ENCODE measurements at regions not wholly inside any gene's neighbourhood (a gene's known extent, or its start where the extent isn't known, plus 50 kb on each side); places are given as distances from the start of the nearest gene placed in this dataset.
A peak's percentile ranks its signal among the peaks of the same experiment; 100 is the strongest.

DNA sequence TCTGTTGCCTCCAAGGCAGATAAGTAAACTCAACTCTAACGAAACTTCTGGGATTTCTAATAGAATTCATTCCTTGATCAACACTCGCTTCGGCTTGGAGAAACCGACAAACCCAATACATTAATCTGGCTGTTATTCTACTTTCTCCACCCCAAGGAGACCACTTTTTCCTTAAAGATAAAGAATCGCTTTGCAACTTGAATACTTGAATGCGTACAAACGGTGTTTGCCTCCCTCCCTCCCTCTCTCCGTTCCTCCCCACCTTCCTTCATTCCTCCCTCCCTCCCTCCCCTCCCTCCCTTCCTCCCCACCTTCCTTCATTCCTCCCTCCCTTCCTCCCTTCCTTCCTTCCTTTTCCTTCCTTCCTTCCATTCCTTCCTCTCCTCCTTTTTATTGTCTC is 432.6 kb downstream of the HAPSTR1 start:
- no peak for DNase-seq (ENCODE audit: low spot score)

DNA sequence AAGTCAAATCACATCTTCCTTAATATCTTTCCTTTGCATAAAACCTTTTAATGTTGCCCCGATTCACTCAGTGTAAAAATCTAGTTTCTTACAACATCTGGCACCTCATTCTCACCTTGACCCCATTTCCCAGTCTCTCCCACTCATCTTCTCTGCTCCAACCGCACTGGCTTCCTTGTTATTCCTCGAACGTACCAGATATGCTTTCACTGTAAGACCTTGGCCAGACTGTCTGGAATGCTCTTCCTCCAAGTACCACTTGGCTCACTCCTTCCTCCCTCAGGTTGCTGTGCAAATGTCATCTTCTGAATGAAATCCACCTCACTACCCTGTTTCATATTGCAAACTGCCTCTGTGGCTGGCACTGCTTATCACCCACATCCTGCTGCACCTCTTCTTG is 433.6 kb downstream of the HAPSTR1 start:
- no peak for DNase-seq (ENCODE audit: low spot score)

DNA sequence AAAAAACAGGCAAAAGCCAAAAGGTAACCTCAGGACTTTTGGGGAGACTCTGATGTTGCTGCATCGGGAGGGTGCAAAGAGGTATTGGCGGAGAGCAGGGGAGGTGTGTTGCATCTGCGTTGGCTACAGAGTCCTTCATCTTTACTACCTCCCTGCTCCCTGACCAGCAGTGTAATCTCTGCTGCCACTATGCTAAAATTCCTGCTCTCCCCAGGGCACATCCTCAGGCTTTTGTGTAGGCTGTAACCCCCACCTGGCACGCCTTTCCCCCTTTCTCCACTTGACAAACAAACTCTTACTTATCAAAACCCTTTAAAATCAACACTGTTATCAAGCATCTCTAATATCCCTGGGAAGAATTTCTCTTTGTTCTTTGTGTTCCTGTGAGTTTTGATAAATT is 435.3 kb downstream of the HAPSTR1 start:
- no peak for DNase-seq (ENCODE audit: low spot score)

DNA sequence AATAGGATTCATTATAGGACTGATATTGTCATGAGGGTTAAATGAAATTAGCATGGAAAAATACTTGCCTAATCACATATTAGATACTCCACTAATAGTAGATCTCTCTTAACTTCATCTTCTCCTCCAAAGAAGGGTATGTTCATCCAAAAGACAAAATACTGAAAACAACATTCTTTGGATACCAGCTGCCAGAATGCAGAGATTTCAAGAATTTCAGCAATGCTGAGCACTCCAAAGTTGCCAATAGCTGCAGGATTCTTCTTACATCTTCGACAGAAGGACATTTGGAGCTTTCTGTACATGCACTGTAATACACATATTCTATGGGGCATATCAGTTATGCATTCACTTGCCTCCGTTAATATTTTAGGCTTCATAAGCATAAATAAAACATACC is 436.5 kb downstream of the HAPSTR1 start:
- DNase-seq (ENCODE audit: low spot score): no peak

DNA sequence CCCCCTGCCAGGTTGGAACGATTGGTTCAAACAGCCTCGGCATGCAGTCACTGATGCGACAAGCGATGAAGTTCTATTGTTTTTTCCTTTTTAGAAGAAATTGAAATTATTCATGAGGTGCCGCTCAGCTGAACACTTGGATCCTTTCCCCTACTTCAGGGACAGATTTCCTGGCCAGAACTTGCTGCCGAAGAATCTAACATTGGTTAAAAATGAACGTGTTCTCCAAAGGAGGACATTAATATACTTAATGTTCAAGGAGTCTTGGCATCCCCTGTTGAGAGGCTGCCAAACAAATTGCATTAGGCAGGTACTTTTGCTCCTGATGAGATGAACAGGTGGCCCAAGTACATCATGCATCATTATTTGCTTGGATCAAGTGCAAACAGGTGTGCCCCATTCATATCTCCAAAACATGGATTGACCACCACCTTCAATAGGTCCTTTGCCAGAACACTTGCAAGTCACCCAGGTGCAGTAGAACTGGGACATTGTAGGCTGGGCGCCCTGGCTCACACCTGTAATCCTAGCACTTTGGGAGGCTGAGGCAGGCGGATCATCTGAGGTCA is 437.2 kb downstream of the HAPSTR1 start:
- DNase-seq (ENCODE audit: low spot score): no peak

DNA sequence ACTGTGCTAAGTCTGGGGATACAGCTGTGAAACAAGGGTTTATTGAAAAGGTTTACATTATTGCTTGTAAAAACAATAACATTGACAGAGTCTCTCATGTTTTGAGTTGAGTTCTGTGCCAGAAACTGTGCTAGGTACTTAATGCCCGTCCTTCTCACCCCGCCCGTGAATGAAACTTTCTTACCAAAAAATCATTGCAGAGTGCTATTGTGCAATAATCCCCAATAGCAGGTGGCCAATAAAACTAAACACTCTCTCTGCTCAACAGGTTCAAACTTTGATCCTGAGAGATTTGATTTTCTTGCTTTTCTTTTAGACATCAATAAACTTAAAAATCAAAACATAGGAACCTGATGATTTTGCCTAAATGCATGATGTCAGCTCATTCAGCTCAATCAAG is 441.6 kb downstream of the HAPSTR1 start:
- DNase-seq (ENCODE audit: low spot score): no peak

DNA sequence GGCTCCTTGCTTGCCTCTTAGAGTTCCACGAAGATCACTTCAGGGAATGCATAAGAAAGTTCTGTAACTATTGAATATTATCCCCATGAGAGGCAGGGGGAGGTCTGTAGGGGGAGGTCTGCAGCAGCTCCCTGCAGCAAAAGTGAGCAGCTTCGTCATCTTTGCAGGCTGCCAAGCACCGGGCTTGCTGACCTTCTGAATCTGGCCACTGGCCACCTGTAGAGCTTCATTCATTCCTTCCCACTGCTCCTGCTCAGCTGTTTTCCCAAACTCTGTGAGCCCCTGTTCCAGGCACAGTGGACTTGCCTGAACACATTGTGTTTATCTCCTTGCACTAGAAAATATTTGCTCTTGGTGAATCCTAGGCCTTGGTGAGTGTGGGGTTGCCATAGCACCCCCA is 443.3 kb downstream of the HAPSTR1 start:
- no peak for DNase-seq (ENCODE audit: low spot score)

DNA sequence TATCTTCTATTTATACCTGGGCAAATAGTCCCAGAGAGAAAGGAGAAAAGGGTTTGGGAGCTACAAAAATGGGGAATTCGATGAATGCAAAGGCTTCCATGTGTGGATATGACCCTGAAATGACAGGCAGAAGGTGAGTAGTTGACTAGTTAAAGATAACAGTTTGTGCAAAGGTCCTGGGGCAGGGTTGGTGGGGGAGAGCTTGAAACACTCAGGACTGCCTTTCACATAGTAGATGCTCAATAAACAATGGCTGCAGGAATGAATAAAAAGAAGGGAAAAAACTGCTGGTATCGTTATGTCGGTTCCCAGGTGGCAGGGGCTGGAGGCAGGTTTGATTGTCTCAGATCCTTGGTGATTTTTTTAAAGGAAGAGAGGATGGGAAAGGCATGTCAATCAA is 445.5 kb downstream of the HAPSTR1 start:
- no peak for DNase-seq (ENCODE audit: low spot score)

DNA sequence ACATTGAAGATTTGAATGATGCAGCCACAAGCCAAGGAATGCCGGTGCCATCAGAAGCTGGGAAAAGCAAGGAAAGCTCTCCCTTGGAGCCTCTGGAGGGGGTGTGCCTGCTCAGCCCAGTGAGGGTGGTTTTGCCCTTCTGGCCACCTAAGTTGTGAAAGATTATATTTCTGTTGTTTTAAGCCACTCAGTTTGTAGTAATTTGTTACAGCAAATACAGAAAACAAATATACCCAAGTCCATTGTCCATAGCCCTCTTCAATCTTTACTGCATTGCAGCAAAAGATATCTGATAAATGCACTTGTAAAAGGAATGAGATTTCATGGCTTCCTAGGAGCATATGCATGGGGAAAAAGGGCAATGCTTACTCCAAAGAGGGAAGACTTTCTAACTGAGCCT is 447.9 kb downstream of the HAPSTR1 start:
- DNase-seq (ENCODE audit: low spot score): no peak

DNA sequence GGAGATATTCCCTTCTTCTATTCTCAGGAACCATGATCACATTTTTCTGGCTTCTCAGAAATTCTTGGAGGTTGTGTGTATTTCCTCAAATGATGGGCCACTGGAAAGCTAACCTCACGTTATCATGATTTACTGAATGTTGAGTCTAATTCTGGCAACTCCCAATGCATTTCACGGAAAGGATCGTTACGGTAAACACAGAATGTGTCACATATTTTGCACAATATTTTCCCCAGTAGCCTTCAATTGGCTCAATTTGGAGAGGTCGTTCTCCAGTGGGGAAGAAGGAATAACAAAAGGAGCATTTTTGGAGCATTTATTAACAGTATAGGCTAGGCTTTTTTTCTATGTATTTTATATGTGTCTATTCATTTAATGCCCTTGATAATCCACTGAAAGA is 450.3 kb downstream of the HAPSTR1 start:
- DNase-seq (ENCODE audit: low spot score): no peak

DNA sequence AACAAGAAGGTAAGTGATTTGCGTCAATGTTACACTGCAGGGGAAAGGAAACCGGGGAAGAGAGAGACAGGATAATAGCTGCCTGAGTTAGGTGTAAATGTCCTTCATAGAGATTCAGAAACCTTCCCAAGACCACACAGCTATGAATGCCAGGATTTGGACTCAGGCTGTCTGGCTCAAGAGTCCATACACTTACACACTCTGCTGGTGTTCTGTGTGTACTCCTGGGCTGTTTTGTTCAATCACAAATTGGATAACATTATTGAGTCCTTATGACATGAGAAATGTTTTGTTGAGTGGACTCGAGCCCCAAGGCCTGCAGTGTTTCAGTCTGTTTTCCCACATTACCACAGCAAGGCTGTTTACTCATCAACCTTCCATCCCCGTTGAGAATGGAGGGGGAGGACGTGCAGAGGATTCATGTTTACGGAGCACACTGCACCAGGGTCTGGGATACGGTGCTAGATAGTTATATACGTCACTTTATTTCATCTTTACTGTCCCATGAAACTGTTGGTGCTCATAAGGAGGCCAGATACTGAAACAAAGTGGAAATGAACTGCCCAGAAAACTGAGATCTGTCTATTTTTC is 450.8 kb downstream of the HAPSTR1 start:
- no peak for DNase-seq (ENCODE audit: low spot score)

DNA sequence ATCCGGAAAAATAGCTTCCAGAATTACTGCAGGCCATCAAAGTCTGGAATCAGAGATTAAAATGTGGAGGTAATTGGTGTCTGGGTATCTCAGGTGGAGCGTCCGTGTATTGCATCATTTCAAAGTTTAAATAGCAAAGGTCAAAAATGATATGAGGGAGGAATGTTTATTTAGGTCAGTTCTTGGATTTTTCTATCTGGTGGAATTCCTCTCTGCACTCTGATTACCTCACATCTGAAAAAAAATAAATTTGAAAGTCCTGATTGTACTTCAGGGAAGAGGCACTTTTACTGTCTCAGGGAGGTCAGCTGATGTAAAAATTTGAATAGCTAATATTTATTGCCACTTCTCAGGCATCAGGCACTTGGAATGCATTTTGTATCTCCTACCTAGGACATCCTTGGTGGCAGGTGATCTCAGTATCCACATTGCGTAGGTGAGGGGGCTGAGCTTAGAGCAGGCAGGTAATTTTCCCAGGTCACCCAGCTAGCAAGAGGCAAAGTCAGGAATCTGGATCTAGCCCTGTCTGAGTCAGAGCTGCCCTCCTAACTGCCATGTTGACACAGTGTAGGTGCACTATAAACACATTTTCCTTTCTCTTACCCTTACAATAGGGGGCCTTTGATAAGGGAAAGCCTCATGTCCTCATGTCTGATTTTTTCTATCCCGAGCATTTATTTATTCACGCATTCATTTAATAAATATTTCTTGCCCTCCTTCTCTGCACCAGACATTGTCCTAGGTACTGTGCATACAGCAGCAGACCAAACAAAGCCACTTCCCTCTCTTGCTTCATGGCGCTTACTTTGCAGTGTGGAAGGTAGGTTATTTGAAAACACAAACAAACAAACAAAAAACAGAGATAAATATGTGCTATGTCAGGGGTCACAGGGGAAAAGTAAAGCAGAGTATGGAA is 454.3 kb downstream of the HAPSTR1 start:
- no peak for DNase-seq (ENCODE audit: low spot score)

DNA sequence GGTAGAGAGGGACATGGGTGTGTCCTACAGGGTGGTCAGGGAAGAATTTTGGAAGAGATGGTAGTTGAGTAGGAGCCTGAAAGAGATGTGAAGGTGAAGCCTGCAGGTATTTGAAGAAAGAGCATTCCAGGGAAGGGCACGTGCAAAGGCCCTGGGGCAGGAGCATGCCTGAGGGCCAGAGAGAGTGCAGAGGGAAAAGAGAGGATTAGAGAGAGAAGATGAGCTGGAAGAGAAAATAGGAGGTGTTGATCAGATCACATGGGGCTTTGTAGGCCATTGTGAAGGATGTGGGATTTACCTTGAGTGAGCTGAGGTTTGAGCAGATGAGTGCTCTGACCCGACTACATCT is 455.0 kb downstream of the HAPSTR1 start:
- DNase-seq (ENCODE audit: low spot score): no peak

DNA sequence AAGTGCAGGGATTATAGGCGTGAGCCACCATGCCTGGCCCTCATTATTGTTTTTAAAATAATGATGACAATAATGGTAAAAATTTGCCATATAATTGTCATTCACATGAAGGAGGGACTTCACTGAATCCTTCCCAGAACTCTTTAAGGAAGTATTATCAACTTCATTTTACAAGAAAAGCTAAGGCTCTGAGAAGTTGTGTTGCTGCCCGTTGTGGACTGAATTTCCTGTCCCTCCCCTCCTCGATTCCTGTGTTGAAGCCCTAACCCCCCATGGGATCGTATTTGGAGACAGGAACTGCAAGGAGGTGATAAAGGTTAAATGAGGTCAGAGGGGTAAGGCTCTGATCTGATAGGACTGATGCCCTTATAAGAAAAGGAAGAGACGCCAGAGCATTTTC is 458.0 kb downstream of the HAPSTR1 start:
- no peak for DNase-seq (ENCODE audit: low spot score)

DNA sequence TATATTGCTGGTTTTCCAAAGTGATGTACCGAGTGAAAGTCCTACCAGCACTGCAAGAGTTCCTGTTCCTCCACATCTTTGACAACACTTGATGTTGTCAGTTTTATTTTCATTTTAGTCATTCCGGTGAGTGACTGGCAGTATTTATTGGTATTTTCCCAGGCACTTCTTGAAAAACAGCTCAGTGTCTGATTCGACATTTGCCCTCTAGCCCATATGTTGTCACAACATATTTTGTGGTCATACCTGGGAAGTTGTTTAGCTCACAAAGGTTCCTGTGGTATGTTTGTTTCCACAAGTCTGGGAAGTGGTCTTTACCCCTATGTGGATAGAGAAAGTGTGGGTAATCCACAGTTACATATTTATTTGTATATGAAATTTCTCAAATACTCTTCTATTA is 463.6 kb downstream of the HAPSTR1 start:
- no peak for DNase-seq (ENCODE audit: low spot score)

DNA sequence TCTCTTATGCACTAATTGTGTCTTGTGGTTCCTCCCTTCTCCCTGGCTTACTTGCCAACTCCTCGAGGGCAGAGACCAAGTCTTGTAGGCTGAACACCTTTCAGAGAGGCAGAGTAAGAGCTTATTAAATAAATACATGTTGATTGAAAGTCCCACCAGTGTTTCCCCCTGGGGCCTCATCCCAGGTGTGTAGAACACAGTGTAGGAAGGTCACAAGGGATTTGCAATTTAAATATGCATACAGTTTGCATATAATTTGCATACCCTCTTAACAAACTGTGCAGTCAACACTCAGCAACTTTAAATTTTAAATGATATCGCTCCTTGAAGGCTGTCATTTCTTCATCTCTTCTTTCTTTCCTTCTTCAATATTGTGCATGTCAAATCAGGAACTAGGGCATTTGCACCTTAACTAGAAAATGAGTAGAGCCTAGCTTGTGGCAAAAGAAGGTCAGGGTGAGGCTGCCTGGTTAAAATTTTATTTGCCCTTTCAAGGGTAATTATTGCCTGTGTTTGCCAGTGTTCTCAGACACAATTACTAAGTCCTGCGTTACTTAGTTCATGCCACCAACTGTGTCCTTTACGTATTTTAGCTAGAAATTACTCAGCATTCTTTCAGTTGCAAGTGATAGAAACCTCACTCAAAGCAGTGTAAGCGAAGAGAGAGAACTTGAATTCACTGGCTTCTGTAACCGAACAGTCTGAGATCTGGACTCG is 465.7 kb downstream of the HAPSTR1 start:
- DNase-seq (ENCODE audit: low spot score): no peak

DNA sequence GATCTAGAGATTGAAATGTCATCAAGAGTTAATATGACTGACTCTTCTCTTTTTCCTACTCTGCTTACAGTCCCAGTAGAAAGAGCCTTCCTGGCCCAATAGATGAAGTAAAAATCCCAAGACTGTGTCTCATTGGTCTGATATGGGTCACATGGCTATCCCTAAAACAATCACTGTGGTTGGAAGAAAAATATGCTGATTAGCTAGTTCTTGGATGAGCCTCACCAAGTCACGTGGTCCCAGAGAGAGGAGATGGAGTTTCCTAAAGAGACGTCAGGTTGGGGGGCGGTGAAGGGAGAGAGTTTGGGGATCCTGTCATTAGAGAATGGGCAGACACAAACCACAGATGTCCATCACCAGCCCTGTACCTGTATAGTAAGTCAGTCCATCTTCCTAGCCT is 466.3 kb downstream of the HAPSTR1 start:
- DNase-seq (ENCODE audit: low spot score): no peak

DNA sequence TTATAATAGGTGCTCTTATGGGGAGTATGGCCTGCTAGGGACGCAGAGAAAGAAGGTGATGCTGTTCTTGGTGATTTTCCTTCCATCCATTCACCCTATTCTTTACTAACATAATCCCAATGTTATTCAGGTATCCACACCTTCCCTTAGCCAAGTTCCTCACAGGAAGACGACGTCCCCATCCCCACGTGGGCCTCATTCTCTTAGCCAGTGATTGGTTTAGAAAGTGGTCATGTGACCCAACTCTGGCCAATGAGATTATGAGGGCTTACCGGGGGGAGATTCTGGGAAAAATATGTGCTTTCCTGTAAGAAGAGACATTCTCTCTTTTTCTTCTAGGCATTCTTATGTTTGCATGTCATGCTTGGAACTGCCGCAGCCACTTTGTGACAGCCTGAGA is 474.7 kb downstream of the HAPSTR1 start:
- DNase-seq (ENCODE audit: low spot score): no peak

DNA sequence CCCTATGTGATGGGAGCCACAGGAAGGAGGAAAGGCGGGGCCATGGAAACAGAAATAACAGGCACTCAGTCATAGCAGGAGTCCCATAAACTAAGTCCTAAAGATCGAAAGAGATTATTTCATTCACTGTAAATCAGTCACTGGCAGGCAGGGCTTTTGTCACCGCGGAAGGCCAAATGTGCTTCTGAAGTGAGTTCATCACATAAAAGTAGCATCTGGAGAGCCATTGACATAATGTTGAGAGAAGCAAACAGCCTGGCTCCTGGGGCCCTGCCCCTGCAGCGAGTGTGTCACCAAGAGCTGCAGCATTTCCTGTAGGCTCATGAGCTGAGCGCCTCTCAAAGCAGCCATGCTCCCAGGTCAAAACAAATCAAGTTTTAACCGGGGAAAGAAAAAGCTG is 476.2 kb downstream of the HAPSTR1 start:
- DNase-seq (ENCODE audit: low spot score): no peak

DNA sequence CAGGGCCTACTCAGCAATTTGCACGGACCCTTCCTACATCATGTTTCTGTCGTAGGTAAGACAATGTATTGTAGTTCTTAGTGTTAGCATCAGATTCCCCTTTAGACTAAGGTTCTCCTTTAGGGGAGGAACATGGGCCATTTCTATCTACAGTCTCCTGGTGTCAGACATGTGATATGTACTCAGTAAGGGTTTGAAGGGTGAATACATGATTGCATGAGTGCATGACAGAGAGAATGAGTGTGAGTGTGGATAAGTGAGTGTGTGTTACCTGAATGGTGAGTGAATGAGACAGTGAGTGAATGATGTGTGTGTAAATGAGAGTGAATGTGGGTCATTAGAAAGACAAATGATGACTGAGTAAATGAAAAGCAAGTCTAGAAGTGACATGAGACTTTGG is 476.8 kb downstream of the HAPSTR1 start:
- DNase-seq (ENCODE audit: low spot score): no peak

DNA sequence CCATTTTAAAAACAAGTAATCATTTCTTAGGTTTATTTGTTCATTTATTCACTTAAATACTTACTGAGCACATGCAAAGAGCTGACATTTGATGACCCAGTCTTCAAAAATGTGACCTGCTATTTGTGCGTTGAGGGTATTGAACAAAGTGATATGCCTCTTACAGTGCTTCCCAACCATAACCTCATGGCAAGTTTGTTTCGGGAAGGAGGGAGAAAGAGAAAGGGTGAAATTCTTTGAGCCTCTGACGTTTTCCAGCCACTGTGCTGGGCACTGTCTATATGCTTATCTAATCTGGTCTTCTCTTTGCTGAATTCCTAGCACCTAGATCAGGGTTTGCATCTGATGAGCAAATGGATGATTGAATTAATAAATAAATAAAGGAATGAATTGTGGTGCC is 479.1 kb downstream of the HAPSTR1 start:
- no peak for DNase-seq (ENCODE audit: low spot score)

DNA sequence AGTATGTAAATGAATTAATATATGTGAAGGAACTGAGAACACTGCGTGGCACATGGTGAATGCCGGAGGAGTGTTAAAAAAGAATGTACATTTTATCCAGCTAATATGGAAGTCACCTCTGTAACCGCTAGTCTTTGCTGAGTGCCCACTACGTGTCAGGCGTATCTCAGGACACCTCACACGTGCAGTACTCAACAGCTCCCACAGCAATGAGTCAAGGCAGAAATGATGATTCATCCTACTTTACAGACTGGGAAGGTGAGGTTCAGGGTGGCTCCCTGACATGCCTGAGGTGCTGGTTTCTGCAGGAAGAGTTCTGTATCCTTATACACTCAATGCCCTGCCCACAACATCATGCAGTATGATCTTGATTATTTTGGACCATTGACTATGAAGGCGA is 487.0 kb downstream of the HAPSTR1 start:
- DNase-seq (ENCODE audit: low spot score): peak; percentile 28

DNA sequence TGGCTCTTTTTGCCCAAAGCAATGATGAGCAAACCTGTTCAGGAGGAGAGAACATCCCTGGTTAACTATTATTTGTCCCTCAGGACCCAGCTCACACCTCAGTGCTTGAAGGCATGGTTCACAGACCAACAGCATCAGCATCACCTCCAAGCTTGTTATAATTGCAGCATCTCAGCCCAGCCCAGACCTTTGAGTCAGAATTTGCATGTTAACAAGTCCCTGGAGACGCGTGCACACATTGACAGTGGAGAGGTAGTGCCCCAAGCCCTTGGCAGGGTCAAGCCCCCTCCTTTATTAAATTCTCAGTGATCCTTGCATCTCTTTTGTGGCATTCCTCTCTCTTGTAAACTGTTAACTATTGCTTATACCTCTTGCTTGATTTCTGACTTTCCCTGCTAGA is 488.6 kb downstream of the HAPSTR1 start:
- no peak for DNase-seq (ENCODE audit: low spot score)

All from RKO (cell line).